HG03571 (cell line): ENCODE measurements at regions not wholly inside any gene's neighbourhood (a gene's known extent, or its start where the extent isn't known, plus 50 kb on each side); places are given as distances from the start of the nearest gene placed in this dataset.
"Not testable (repeated sequence)": the region's sequence is repeated elsewhere in the genome, so short reads cannot be mapped to it uniquely, and the experiment has no call there.

Experiments
- ATAC-seq: cut with Tn5 transposase; IDR thresholded peaks from one replicate; pipeline ENCODE4 v1.9.1; 2021; ENCODE audit not compliant: unreplicated experiment

GRCh38 chr16:13696017-13696416 is 223.9 kb upstream of the ERCC4 start:
- ATAC-seq, result no peak

GRCh38 chr16:13697013-13697412 is 222.9 kb upstream of the ERCC4 start:
- no peak for ATAC-seq

GRCh38 chr16:13697568-13697967 is 222.4 kb upstream of the ERCC4 start:
- no peak for ATAC-seq

GRCh38 chr16:13702614-13703013 is 217.3 kb upstream of the ERCC4 start:
- no peak for ATAC-seq

GRCh38 chr16:13708347-13709120 is 211.4 kb upstream of the ERCC4 start:
- ATAC-seq, result no peak

DNA sequence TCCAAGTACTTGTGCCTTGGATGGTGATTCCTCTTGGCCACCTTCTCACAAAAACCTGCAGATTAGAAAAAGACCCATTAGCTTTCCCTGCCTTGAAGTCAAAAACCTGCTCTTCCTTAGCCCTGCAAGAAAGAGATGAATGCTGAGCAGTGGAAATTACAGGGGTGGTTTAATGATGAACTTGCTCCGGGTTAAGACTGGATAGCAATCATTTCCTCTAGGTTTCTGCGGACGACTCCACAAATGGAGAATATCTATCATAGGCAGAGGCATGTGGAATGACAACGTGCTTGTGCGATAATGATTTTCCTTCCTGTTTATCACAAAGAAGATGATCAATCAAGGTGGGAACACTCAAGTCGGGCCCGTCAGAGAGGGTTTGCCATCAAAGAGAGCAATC is 201.2 kb upstream of the ERCC4 start:
- ATAC-seq, result no peak

GRCh38 chr16:13727943-13728342 is 192.0 kb upstream of the ERCC4 start:
- ATAC-seq, result no peak

GRCh38 chr16:13733561-13733960 is 186.4 kb upstream of the ERCC4 start:
- ATAC-seq, result no peak

GRCh38 chr16:13739621-13740373 is 180.2 kb upstream of the ERCC4 start:
- not testable (repeated sequence) for ATAC-seq

DNA sequence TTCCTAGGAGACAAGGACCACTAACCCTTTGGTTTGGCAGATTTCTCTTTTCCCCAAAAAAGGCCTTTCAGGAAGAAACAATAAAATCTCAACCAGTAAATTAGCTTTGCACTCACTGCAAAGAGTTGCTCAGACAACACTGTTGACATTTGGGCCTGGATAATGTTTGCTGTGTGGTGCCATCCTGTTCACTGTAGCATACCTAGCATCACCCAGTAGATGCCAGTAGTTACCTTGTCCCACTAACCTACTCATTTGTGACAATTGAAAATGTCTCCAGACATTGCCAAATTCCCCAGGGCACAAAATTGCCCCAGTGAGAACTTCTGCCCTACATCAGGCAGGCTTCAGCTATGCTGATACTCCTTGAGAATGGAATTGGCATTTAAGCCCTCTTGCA is 177.0 kb upstream of the ERCC4 start:
- no peak for ATAC-seq

- ATAC-seq, result no peak
Observed at GRCh38 chr16:13743571-13743970, 176.4 kb upstream of the ERCC4 start.

DNA sequence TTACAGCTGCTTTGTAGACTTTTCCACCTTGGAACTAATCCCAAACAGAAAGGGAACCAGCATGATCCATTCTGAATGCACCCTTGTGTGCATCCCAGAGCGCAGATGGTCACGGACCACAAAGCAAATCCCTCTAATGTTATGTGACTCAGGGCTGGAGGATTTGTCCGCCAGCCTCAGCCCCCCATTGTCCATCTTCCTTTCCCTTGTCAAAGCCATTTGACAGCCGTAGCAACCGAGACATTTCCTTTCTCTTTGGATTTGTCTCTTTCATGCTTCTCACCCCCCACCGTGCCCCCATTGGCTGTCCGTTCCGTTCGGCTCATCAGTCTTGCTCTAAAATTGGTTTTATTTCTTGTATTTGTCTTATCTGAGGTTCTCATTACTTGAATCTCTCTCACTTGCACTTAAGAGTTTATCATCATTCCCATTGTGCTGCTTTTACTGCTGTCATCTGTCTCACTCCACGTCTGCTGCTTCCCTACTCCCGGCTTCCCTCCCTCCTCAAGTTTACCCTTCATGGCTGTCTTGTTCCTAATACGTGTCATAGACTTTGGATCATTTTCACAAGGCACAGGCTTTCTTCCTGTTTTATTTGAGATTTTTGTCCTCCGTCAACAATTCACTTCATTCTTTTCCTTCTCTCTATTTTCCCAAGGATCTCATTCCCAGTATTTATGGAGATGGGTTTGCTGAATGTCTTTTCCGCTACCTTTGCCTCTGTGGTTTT is 163.4 kb upstream of the ERCC4 start:
- ATAC-seq, result no peak

- no peak for ATAC-seq
Observed at GRCh38 chr16:13766334-13766733, 153.6 kb upstream of the ERCC4 start.

DNA sequence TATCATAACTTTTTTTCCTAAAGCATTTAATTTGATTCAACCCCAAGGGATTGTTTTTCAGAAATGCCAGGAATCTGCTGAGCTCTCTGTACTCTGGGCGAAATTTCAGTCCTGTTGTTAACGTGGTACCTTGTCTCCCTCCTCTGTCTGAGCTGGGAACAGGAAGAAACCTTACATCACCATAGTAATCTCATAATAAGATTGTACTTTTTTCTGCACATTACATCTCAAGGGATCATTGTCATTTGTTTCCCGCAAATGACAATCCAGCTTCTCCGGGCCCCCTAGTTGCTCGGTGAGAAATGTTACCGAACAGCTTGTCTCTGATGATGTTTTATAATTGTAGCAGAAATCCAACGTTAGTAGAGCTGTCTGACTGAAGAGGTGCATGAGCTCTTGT is 152.7 kb upstream of the ERCC4 start:
- ATAC-seq, result no peak

GRCh38 chr16:13768471-13768870 is 151.5 kb upstream of the ERCC4 start:
- no peak for ATAC-seq

- no peak for ATAC-seq
Observed at GRCh38 chr16:13770436-13770835, 149.5 kb upstream of the ERCC4 start.

GRCh38 chr16:13772782-13773181 is 147.2 kb upstream of the ERCC4 start:
- ATAC-seq, result no peak

GRCh38 chr16:13779676-13780075 is 140.3 kb upstream of the ERCC4 start:
- ATAC-seq, result no peak

- no peak for ATAC-seq
Observed at GRCh38 chr16:13780406-13781168, 139.4 kb upstream of the ERCC4 start.

DNA sequence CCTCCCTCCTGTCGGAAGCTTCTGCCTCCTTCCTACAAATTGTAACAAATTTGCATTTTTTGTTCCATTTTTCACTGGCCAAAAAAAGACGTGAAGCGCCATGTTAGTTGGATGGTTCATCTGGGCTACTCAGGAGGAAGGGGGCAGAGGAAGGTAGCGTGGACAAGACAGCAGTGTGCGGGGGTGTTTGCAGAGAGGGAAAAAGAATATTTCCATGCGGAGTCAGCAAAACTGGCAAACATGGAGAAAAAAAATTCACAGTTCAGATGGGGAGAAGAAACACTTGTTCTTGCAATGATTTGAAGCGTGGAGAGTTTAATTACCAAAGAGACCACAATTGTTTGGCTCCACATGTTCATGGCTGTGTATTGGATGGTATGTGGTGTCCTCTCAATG is 138.8 kb upstream of the ERCC4 start:
- ATAC-seq, result no peak
